ENCODE measurements at regions not wholly inside any gene's neighbourhood (a gene's known extent, or its start where the extent isn't known, plus 50 kb on each side); places are given as distances from the start of the nearest gene placed in this dataset.

- BruUV-seq (replicated peaks): no TSS peak
- POLR2A ChIA-PET (ENCODE audit: unreplicated experiment): no interaction called here
- Histone ChIP-seq H3K27me3 (ENCODE audit: low read length) (peaks cover 27% of the 10 kb centered on the region), H3K4me1 (ENCODE audit: insufficient read depth, low read length) (no peaks in the 10 kb centered on the region), H4K20me1 (ENCODE audit: low read length) (no peaks in the 10 kb centered on the region), H3K9ac (ENCODE audit: low read length) (no peak overlapping the region), H3K9me3 (ENCODE audit: low read length) (no peaks in the 10 kb centered on the region), H3K4me2 (ENCODE audit: low read length) (no peak overlapping the region), H3K27ac (ENCODE audit: low read length) (no peak overlapping the region), H3F3A (ENCODE audit: low read length, unreplicated experiment) (no peaks in the 10 kb centered on the region), H3K79me2 (ENCODE audit: low read length) (no peaks in the 10 kb centered on the region), H3K36me3 (ENCODE audit: low read depth, low read length) (no peaks in the 10 kb centered on the region), H3K9me2 (replicated peaks; ENCODE audit: low read length) (no peaks in the 10 kb centered on the region), H3K4me3 (ENCODE audit: low read length) (no peak overlapping the region), H2AFZ (ENCODE audit: low read length) (no peak overlapping the region)
- DNase-seq: peak; percentile 55
- TF ChIP-seq EZH2 (IDR thresholded peaks at IDR 0.05; ENCODE audit: low read length, unreplicated experiment) (no peak), CTCF (conservative IDR thresholded peaks at IDR 0.05; ENCODE audit: low read depth, low read length) (no peak), EZH2phosphoT487 (IDR thresholded peaks at IDR 0.05; ENCODE audit: borderline replicate concordance, low read length) (no peak)
- ATAC-seq: no peak
- CTCF ChIA-PET: no interaction called here
- intact Hi-C loops (cut with micrococcal nuclease): no loop called here
These were observed 83.2 kb upstream of the PAX1 start for GRCh38 chr20:21622097-21622857.

GRCh38 chr20:21618759-21619416 lies 86.6 kb upstream of the PAX1 start:
- H3K4me2 ChIP-seq (ENCODE audit: low read length): no peak overlapping the region
- no peaks in the 10 kb centered on the region for H3F3A ChIP-seq (ENCODE audit: low read length, unreplicated experiment)
- no peaks in the 10 kb centered on the region for H3K9me2 ChIP-seq (replicated peaks; ENCODE audit: low read length)
- no peaks in the 10 kb centered on the region for H3K9me3 ChIP-seq (ENCODE audit: low read length)
- CTCF ChIA-PET: no interaction called here
- no peak overlapping the region for H3K4me3 ChIP-seq (ENCODE audit: low read length)
- peaks cover 30% of the 10 kb centered on the region; the same call in 1 of the 2 replicates for H3K27me3 ChIP-seq (ENCODE audit: low read length)
- H3K9ac ChIP-seq (ENCODE audit: low read length): no peak overlapping the region
- intact Hi-C loops (cut with micrococcal nuclease): no loop called here
- H3K27ac ChIP-seq (ENCODE audit: low read length): no peak overlapping the region
- H4K20me1 ChIP-seq (ENCODE audit: low read length): no peaks in the 10 kb centered on the region
- POLR2A ChIA-PET (ENCODE audit: unreplicated experiment): no interaction called here
- no peaks in the 10 kb centered on the region for H3K36me3 ChIP-seq (ENCODE audit: low read depth, low read length)
- no peak overlapping the region for H2AFZ ChIP-seq (ENCODE audit: low read length)
- BruUV-seq (replicated peaks): no TSS peak
- no peaks in the 10 kb centered on the region for H3K79me2 ChIP-seq (ENCODE audit: low read length)
- no peak for TF ChIP-seq EZH2phosphoT487 (IDR thresholded peaks at IDR 0.05; ENCODE audit: borderline replicate concordance, low read length)
- no peak for TF ChIP-seq EZH2 (IDR thresholded peaks at IDR 0.05; ENCODE audit: low read length, unreplicated experiment)
- no peak for TF ChIP-seq CTCF (conservative IDR thresholded peaks at IDR 0.05; ENCODE audit: low read depth, low read length)
- no peak for DNase-seq
- H3K4me1 ChIP-seq (ENCODE audit: insufficient read depth, low read length): no peaks in the 10 kb centered on the region
- ATAC-seq: no peak

- no peak overlapping the region for H3K4me2 ChIP-seq (ENCODE audit: low read length)
- TF ChIP-seq EZH2 (IDR thresholded peaks at IDR 0.05; ENCODE audit: low read length, unreplicated experiment) (no peak), CTCF (conservative IDR thresholded peaks at IDR 0.05; ENCODE audit: low read depth, low read length) (peak; percentile 95), EZH2phosphoT487 (IDR thresholded peaks at IDR 0.05; ENCODE audit: borderline replicate concordance, low read length) (no peak)
- H3K4me3 ChIP-seq (ENCODE audit: low read length): no peak overlapping the region
- peaks cover 30% of the 10 kb centered on the region; the same call in 1 of the 2 replicates for H3K27me3 ChIP-seq (ENCODE audit: low read length)
- intact Hi-C loops (cut with micrococcal nuclease): loop anchor here (2.0 kb wide), 1 partner anchor 755 kb away; no protein-coding TSS in a partner anchor
- no peaks in the 10 kb centered on the region for H3K36me3 ChIP-seq (ENCODE audit: low read depth, low read length)
- H3K27ac ChIP-seq (ENCODE audit: low read length): no peak overlapping the region
- H3K9me3 ChIP-seq (ENCODE audit: low read length): no peaks in the 10 kb centered on the region
- no peaks in the 10 kb centered on the region for H3F3A ChIP-seq (ENCODE audit: low read length, unreplicated experiment)
- CTCF ChIA-PET: interaction anchor here (0.5 to 0.7 kb wide), 2 partner anchors 696 to 749 kb away, joined by 3 to 4 read pairs; no protein-coding TSS in a partner anchor
- no peaks in the 10 kb centered on the region for H3K79me2 ChIP-seq (ENCODE audit: low read length)
- POLR2A ChIA-PET (ENCODE audit: unreplicated experiment): no interaction called here
- no peak overlapping the region for H2AFZ ChIP-seq (ENCODE audit: low read length)
- no peaks in the 10 kb centered on the region for H3K4me1 ChIP-seq (ENCODE audit: insufficient read depth, low read length)
- peak; percentile 91 for ATAC-seq
- H3K9ac ChIP-seq (ENCODE audit: low read length): no peak overlapping the region
- no peaks in the 10 kb centered on the region for H3K9me2 ChIP-seq (replicated peaks; ENCODE audit: low read length)
- H4K20me1 ChIP-seq (ENCODE audit: low read length): no peaks in the 10 kb centered on the region
- DNase-seq: peak; percentile 73
- BruUV-seq (replicated peaks): no TSS peak
These were observed 89.8 kb upstream of the PAX1 start for GRCh38 chr20:21615617-21616080.
